Osteoblast (primary cell): ENCODE measurements at regions not wholly inside any gene's neighbourhood (a gene's known extent, or its start where the extent isn't known, plus 50 kb on each side); places are given as distances from the start of the nearest gene placed in this dataset.

Source experiments
- DNase-seq: peaks from one replicate; pipeline ENCODE4 v3.0.0; 2011; ENCODE audit warnings: low spot score, mixed read lengths; ENCODE audit not compliant: insufficient read length; ENCODE audit errors: missing footprints
- H2AFZ ChIP-seq: 2 replicates; pipeline ENCODE4 v1.6.0; 2011; ENCODE audit warnings: mild to moderate bottlenecking, low read length
- H3K27ac ChIP-seq: 2 replicates; pipeline ENCODE4 v1.5.1; 2011; ENCODE audit warnings: mild to moderate bottlenecking, low read depth, low read length, moderate library complexity
- H3K27me3 ChIP-seq: 2 replicates; pipeline ENCODE4 v1.6.0; 2012; ENCODE audit warnings: mild to moderate bottlenecking, control low read depth, inconsistent platforms, low read length, moderate library complexity; ENCODE audit not compliant: insufficient read depth
- H3K36me3 ChIP-seq: 2 replicates; pipeline ENCODE4 v1.5.1; 2011; ENCODE audit warnings: mild to moderate bottlenecking, low read length, control low read depth, moderate library complexity; ENCODE audit not compliant: insufficient read depth
- H3K4me1 ChIP-seq: 2 replicates; pipeline ENCODE4 v1.5.1; 2011; ENCODE audit warnings: mild to moderate bottlenecking, low read length, control low read depth, moderate library complexity; ENCODE audit not compliant: insufficient read depth
- H3K4me2 ChIP-seq: 2 replicates; pipeline ENCODE4 v1.6.0; 2011; ENCODE audit warnings: mild to moderate bottlenecking, low read length; ENCODE audit not compliant: insufficient read depth
- H3K4me3 ChIP-seq: fragments of 200-600 bp; sonication (generic); 3 replicates; pipeline ENCODE4 v1.5.1; 2012; ENCODE audit warnings: mild to moderate bottlenecking, low read length, inconsistent platforms; ENCODE audit not compliant: insufficient read depth
- H3K79me2 ChIP-seq: 2 replicates; pipeline ENCODE4 v1.6.0; 2012; ENCODE audit warnings: mild to moderate bottlenecking, low read length, control low read depth, inconsistent platforms; ENCODE audit not compliant: insufficient read depth
- H3K9me3 ChIP-seq: 2 replicates; pipeline ENCODE4 v1.5.1; 2011; ENCODE audit warnings: low read depth, low read length, control low read depth
- H4K20me1 ChIP-seq: 2 replicates; pipeline ENCODE4 v1.6.0; 2012; ENCODE audit warnings: mild to moderate bottlenecking, low read length, control low read depth; ENCODE audit not compliant: insufficient read depth
- CTCF ChIP-seq: IDR thresholded peaks from 2 replicates; pipeline ENCODE4 v1.5.1; 2011; ENCODE audit warnings: mild to moderate bottlenecking, low read depth, low read length, moderate library complexity; ENCODE audit errors: extremely low read depth

- H3K4me3 ChIP-seq, result no peak overlapping the region
- H3K4me2 ChIP-seq, result no peak overlapping the region
- no peaks in the 10 kb centered on the region for H3K79me2 ChIP-seq
- TF ChIP-seq CTCF, result no peak
- H3K27ac ChIP-seq, result no peak overlapping the region
- H4K20me1 ChIP-seq, result no peaks in the 10 kb centered on the region
- DNase-seq, result no peak
- no peaks in the 10 kb centered on the region for H3K36me3 ChIP-seq
- H3K27me3 ChIP-seq, result no peaks in the 10 kb centered on the region
- H2AFZ ChIP-seq, result no peak overlapping the region
- H3K4me1 ChIP-seq, result no peaks in the 10 kb centered on the region
- no peaks in the 10 kb centered on the region for H3K9me3 ChIP-seq
These were observed 345.0 kb upstream of the ACVR2A start for GRCh38 chr2:147499785-147500184.

GRCh38 chr2:147495734-147496133, 349.1 kb upstream of the ACVR2A start:
- Histone ChIP-seq H3K4me2 (no peak overlapping the region), H3K27ac (no peak overlapping the region), H3K9me3 (no peaks in the 10 kb centered on the region), H3K36me3 (no peaks in the 10 kb centered on the region), H3K27me3 (no peaks in the 10 kb centered on the region), H4K20me1 (no peaks in the 10 kb centered on the region), H3K79me2 (no peaks in the 10 kb centered on the region), H3K4me3 (no peak overlapping the region), H3K4me1 (no peaks in the 10 kb centered on the region), H2AFZ (no peak overlapping the region)
- DNase-seq, result no peak
- no peak for TF ChIP-seq CTCF

- Histone ChIP-seq H4K20me1 (no peaks in the 10 kb centered on the region), H2AFZ (no peak overlapping the region), H3K4me2 (no peak overlapping the region), H3K79me2 (no peaks in the 10 kb centered on the region), H3K9me3 (no peaks in the 10 kb centered on the region), H3K27ac (no peak overlapping the region), H3K27me3 (no peaks in the 10 kb centered on the region), H3K4me3 (no peak overlapping the region), H3K36me3 (no peaks in the 10 kb centered on the region), H3K4me1 (no peaks in the 10 kb centered on the region)
- no peak for DNase-seq
- TF ChIP-seq CTCF, result no peak
These were observed 352.4 kb upstream of the ACVR2A start for GRCh38 chr2:147492471-147492870.

GRCh38 chr2:147491506-147491905, 353.3 kb upstream of the ACVR2A start:
- Histone ChIP-seq H2AFZ (no peak overlapping the region), H3K79me2 (no peaks in the 10 kb centered on the region), H3K9me3 (no peaks in the 10 kb centered on the region), H3K4me2 (no peak overlapping the region), H3K36me3 (no peaks in the 10 kb centered on the region), H3K27ac (no peak overlapping the region), H4K20me1 (no peaks in the 10 kb centered on the region), H3K27me3 (no peaks in the 10 kb centered on the region), H3K4me3 (no peak overlapping the region), H3K4me1 (no peaks in the 10 kb centered on the region)
- DNase-seq, result no peak
- TF ChIP-seq CTCF, result no peak
